NCI-H1105 treated with DMSO at 0.1 percent for 48 hours (cell line): ENCODE measurements at regions not wholly inside any gene's neighbourhood (a gene's known extent, or its start where the extent isn't known, plus 50 kb on each side); places are given as distances from the start of the nearest gene placed in this dataset.

Source experiments
- DNase-seq: peaks from one replicate; lab custom pipeline; 2025; lab: John Stamatoyannopoulos, UW

DNA sequence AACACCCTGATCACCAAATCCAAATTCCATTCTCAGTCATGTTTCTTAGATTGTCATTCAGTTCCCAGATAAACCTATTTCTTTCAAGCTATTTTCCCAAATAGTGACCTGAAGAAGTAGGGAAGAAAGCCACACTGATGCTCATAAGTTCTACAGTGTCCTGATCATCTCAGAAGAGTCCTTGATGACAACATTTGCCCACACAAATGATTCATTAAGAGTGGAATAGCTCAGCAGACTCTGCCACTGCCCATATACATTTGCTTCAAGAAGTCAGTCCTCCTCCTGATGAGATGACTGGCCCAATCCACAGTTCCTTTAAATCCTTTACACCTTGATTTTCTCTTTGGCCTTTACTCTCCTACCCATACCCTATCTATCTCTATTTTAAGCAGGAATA lies 283.7 kb upstream of the NR4A3 start:
- DNase-seq: no peak

DNA sequence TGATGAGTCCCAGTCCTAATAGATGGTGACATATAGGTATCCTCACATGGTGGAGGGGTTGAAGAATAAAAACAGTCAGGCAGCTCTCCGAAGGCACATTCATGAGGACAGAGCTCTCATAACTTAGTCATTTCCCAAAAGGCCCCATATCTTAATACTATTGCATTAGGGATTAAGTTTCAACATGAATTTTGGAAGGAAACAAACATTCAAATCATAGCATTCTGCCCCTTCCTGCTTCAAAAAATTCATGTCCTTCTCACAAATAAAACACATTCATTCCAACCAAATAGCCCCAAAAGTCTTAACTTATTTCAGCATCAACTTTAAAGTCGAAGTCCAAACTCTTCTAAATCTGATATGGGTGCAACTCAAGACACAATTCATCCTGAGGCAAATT lies 277.2 kb upstream of the NR4A3 start:
- DNase-seq: no peak

DNA sequence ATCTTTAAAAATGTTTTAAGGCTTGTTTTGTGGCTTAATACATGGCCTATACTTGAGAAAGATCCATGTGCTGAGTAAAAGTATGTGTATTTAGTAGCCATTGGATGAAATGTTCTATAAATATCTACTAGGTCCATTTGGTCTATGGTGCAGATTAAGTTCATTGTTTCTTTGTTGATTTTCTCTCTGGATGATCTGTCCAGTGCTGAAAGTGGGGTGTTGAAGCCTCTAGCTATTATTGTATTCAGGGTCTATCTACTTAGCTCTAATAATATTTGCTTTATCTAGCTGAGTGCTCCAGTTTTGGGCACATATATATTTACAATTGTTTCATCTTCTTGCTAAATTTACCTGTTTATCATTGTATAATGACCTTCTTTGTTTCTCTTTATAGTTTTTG lies 272.2 kb upstream of the NR4A3 start:
- no peak for DNase-seq

DNA sequence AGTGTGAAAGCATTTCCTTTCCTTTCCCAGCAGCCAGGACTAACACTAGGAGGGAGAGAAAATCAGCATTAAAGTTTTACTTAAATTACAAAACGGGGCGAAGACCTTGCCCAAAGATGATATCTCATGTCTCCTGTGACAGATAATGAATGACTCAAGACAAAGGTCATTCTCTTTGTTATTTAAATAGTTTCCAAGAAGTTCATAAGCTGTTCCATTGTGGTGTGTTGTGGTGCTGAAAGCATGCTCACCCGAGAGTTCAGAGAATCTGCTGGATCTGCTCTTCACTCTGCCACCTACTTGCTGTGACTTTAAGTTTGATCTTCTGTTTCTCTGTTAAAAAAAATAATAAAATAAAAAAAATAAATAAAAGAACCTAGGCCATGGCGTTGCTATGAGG lies 265.9 kb upstream of the NR4A3 start:
- no peak for DNase-seq

DNA sequence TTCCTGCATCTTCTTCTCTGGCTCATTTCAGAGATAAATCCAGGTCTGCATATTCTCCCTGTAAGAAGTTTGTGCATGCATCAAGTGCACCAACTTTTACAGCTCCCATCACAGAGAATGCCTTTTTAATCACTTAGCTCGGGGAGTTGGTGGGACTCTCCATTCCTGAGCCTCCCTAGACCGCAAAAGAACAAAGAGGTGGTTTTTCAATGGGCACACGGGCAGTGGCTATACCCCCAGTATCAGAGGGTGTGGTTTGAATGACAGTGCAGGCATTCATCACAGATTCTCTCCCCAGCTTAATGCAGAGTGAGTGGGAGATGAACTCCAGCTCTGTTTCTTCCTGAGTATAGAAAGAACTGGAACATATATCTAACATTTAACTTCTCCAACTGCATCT lies 264.7 kb upstream of the NR4A3 start:
- no peak for DNase-seq

DNA sequence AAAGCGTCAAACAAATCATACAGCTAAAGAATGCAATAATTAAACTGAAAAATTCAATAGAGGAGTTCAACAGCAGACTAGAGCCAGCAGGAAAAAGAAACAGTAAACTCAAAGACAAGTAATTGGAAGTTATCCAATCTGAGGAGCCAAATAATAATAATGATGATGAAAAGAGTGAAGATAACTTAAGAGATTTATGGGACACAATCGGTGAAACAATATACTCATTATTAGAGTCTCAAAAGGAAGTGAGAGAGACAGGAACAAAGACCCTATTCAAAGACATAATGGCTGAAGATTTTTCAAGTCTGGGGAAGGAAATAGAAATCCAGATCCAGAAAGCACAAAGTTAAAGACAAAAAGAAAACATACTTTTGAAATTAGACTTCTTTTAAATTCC lies 263.9 kb upstream of the NR4A3 start:
- no peak for DNase-seq

DNA sequence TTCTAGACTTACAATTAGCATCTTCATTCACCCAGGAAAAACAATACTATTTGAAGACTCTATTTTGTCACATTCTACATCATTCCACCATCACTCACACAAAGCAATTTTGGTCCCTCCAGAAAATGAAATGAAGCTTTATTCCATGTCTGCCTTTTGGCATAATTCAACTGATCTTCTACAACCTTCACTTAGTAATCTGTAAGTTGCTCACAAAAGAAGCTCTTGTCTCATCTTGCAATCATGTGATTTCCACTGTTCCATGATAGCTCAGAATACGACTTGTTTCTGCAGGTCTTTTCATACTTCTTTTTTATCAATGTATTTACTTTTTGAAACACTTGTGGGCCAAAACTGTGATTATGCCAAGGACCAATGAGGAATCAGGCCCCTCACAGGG lies 261.9 kb upstream of the NR4A3 start:
- no peak for DNase-seq

DNA sequence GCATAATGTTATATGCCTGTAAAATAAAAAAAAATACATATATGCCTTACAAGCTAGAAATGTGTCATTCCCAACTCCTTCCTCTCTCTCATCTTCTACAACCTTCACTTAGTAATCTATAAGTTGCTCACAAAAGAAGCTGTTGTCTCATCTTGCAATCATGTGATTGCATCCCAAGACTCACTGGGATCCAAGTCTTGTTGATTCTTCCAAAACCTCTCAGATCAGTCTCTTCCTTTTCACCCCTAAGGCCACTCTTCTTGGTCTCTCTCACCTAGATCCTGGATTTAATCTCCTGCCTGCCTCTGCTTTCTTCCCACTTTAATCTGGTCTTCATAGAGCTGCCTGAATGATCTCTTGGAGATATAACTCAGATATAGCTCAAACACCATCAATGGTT lies 261.1 kb upstream of the NR4A3 start:
- DNase-seq: no peak

DNA sequence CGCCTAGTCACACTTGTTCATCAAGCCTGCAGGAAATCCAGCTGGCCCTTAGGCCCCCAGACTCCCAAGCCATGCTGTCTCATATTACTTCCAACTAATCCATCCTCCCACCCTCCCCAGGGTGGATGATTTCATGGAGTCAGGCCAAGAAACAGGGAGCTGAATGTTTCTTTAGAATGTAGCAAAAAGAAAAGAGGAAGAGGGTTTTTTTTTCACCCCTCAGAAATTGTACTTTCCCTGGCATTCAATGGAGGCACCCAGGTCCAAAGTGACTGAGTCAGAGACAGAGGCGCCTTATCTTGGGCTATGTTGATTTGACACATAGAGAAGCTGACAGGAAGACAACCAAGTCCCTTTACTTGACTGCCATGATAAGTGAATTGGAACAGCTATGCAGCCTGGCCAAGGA lies 260.2 kb upstream of the NR4A3 start:
- DNase-seq: no peak

DNA sequence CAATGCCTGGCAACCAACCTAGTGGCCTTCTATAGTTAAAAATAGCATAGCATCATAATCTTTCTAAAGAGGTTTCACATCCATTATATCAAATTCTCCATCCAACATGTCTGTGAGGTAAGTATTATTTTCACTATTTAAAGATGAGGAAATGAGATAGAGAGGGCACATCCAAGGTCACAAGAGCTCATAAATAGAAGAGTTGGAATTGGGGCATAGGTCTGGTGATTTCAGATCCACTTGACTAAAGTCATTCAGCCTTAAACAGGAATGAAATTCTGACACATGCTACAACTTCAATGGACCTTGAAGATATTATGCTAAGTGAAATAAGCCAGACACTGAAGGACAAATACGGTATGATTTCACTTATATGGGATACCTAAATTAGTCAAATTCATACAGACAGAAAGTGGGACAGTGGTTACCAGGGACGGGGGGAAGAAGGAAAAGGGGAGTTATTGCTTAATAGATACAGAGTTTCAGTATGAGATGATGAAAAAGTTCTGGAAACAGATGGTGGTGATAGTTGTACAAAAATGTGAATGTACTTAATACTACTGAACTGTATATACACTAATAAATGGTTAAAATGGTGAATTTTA lies 259.6 kb upstream of the NR4A3 start:
- no peak for DNase-seq

DNA sequence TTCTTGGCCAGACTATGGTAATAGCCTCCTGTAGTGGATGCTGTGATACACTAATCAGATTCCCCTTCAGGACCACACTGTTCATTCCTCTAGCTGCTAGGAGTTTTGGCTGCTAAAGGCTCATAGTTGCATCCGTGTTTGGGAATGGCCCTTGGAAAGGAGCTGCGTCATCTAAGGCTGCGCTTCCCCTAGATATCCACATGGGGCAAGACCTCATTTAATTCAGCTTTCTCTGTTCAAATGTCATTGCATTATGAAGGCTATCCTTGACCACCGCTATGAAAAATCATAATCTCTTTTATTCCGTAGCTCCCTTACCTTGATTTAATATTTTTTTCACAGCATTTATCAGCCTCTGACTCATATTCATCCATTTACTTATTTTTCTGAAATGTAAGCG lies 258.3 kb upstream of the NR4A3 start:
- DNase-seq: no peak

DNA sequence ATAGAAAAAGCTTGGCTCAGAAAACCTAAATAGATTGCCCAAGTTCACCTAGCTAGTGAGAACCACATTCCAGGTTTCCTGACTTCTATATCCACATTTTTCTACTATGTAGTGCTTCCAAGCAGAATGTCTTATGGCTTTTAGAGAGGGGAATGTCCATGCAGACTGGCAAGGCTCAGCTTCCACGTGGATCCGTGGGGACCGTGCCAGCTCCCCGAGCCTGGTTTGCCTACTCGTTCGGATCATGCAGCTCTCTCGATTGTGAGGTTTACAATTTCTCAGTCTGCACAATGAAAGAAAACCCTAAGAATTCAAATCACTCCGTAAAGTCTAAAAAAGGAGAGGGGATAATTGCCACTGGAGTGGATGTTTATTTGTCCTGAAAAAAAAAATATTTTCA lies 256.5 kb upstream of the NR4A3 start:
- DNase-seq: no peak

DNA sequence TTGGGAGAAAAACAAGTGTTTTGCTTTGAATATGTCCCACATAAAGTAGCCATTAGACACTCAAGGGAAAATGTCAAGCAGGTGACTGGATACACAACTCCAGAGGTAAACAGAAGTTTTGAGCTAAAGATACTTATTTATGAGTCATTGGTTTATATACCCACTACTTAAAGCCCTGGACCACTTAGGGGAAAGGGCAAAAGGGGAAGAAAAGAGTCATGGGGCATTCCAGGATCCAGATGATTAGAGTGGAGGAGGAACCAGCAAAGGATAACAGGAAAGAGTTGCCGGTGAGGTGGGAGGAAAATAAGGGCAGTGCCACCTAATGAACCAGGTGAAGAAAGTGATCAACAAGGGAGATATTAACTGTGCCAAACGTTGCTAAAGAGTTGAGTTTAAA lies 254.2 kb upstream of the NR4A3 start:
- no peak for DNase-seq

DNA sequence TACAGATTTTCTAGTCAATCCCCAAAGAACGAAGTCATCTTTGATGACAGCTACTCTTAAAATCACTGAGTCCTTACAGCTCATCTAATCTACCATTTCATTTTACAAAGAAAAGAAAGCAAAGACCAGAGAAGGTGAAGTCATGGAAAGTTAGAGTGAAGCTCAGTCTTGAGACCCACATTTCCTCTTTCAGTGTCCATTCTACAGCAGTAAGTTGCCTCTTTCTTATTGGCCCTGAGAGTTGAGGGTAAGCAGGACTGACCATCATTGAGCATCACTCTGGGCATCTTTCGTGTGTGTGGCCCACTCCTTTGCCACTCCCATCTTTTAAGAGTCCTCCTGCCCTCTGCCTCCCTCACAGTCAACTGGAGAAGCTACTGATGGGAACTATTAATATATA lies 251.8 kb upstream of the NR4A3 start:
- no peak for DNase-seq

DNA sequence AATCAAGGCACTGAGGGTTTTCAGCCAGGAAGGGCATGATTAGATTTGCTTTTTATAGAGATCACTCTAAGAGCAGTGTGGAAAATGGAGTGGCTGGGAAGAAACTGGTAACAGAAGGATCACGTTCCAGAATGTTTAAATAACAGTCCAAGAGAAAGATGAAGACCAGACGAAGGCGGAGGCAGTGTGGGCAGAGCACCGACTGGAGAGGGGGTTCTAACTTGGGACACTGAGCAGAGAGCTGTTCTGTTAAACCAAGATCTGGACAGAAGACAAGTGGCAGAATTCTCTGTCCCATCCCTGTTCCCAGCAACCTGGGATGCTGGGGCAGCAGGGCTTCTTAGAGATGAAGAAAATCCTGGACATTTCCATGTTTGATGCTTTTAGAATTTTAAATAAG lies 249.1 kb upstream of the NR4A3 start:
- no peak for DNase-seq

DNA sequence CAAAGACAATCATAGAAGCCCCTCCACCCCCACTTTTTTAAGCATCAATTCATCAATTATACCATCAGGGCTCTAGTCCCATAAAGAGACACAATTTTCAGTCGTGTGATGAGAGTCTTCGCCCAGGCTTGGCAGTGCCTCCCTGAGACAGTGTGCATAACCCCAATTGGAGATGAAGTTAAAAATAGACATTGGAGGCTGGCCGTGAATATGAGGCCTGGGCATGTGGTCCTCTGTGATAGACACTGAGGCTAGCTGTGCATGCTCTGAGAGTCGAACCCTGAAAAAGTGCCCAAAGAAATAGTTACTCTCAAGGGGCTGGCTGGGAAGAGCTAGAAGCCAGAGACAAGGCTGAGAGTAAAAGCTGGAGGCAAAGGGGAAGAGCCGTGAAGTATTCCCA lies 248.6 kb upstream of the NR4A3 start:
- no peak for DNase-seq

DNA sequence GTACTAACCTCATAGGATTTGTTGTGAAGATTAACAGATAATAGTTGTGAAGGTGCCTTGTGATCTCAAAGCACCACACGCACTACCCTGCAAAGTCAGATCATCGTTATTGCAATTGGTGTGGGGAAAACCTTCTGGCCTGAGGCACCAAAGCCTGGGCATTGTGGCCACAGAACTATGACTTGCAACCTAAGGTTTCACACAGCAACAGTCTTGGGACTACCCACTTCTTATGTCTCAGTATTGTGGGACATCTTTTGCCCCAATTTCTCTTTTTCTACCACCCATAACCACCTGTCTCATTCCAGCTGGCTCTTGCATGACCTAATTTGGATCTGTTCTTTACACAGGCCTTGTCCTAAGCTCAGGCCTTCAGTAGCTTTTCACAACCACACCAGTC lies 247.8 kb upstream of the NR4A3 start:
- no peak for DNase-seq

DNA sequence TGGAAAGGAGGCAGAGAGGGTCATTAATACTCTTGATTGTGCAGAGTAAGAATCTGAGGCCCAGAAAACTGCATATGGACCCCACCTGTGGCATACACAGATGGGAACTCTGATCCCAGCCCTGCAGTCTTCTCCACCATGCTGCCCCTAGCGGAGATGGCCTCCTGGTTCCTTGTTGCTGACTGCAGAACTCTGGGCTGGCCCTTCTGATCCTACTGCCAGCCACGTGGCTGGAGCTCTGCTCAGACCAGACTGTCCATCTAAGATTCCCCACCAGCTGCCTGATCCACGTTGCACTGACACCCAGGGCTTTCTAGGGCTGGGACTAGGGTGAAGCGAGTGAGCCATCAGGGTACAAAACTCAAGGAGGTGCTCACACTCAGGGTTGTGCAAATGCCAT lies 245.7 kb upstream of the NR4A3 start:
- DNase-seq: no peak

DNA sequence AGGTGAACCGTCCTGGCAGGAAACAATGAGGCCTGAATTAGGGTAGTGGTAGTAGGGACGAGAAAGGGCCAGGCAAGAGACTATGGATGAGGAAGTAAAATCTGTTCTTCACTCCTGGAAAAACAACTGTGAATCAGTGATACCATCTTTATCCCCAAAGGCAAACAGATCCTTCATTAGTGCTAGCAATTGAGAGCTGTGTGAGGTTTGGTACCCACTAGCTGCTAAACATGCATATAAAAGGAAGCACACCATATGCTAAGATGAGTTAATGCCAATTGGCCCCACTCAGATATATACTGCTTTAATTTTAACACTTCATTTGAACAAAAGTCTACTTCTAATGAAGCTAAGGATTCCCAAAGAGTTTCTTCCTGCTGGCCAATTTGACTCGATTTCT lies 244.8 kb upstream of the NR4A3 start:
- no peak for DNase-seq

DNA sequence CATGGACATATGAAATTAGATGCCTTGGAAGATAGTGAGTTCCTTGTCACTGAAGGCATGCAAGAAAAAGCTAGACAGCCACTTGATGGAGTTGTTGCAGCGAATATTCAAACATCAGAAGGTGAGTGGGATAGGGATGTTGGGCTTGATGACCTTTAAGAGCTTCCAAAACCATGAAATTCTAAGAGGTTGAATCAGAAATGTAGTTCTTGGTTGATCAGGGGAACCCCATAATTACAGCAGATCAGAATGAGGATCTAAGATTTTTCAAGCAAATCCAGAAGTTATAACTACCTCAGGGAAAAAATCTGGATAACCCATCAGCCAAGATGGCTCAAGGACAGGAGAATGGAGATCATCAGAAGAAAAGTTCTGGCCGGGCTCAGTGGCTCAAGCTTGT lies 244.3 kb upstream of the NR4A3 start:
- DNase-seq: no peak

DNA sequence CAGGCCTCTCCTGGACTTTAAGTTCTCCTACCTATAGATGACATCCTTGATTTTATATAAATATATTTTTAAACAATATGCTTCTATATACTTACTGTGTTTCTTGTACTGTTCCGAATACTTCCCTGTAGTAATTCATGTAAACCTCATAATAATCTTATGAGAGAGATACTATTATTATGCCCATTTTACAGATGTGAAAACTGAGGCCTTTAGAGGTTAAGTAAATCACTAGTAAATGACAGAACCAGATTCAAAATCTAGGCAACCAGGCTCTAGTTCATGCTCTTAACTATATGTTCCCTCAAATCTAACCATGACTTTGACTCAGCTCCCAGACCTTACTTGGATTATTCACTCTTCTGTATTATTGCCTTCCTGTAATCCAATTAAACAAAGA lies 243.0 kb upstream of the NR4A3 start:
- DNase-seq: no peak

DNA sequence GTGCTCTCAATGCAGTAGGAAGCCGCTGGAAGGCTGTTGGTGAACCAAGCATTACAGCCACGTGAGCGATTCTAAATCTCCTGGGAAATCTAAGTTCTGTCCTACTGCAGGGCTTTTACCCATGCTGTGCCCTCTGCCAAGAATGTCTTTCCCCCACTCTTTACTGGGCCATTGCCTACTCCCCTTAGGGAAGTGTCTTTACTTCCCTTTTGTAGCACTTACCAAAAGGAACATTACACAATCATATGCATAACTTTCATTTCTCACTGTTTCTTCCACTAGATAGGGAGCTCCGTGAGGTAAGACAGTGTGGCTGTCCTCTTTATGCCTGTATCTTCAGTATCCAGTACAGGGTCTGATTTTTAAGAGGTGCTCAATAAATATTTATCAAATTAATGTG lies 241.7 kb upstream of the NR4A3 start:
- DNase-seq: no peak

DNA sequence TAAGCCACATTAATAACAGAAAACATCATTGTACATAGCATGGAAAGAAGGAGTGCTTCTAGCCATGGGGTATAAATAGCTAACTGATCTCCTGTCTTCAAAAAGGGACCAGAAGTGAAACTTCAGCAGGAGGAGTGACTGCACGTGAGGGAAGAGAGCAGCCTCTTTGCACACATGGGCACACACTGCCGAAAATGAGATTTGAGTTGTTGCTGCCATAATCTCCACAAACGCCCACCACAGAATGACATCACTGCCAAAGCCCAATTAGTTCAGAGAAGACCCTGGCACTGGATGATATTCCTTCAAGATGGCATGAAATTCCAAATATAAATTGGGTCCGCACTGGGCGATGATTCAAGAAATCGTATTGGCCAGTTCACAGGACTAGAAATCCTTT lies 238.9 kb upstream of the NR4A3 start:
- DNase-seq: no peak

DNA sequence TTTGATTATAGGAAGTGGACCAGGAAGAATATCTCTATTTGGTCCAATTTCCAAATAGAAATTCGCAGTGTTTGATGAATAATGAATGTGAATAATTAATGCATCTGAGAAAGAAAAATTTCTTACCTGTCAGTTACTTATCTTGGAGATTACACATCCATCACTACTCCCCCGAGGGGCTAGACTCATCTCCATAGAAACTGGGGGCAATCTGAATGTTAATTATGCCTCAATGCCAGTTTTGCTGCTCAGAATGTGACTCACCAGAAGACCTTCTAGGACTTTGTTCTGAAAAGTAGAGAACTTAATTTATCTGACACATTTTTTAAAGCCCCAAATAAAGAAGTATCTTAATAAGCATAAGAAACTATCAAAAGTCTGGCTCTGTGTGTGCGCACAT lies 233.4 kb upstream of the NR4A3 start:
- DNase-seq: no peak

DNA sequence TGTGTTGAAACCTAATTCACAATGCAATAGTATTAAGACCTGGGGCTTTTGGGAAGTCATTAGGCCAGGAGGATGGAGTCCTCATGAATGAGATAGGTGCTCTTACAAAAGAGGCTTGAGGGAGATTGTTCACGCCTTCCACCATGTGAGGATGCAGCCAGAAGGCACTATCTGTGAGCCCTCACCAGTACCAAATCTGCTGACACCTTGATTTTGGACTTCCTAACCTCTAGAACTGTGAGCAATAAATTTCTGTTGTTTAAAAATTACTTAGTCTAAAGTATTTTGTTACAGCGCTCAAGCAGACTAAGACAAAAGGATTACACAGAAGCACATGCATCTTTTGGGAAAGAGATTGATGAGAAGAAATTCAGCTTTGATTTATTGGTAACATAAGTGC lies 232.9 kb upstream of the NR4A3 start:
- no peak for DNase-seq
